Psoas muscle (tissue), 7 donors: ENCODE measurements at regions not wholly inside any gene's neighbourhood (a gene's known extent, or its start where the extent isn't known, plus 50 kb on each side); places are given as distances from the start of the nearest gene placed in this dataset.
"Not testable (repeated sequence)": the region's sequence is repeated elsewhere in the genome, so short reads cannot be mapped to it uniquely, and the experiment has no call there.

Source experiments
- ATAC-seq, 4 donors: fragments of 200-7000 bp; cut with Tn5 transposase; one replicate each; pipeline ENCODE4 v1.9.1; 2020; ENCODE audit warnings: moderate library complexity in 3 of 4, mild to moderate bottlenecking in 2 of 4
- DNase-seq, 2 donors: peaks; one replicate each; pipeline ENCODE4 v3.0.0-alpha.2; 2020
- H3K27ac ChIP-seq: fragments of 200-600 bp; one replicate; pipeline ENCODE4 v1.8.0; 2022
- H3K27me3 ChIP-seq, 3 donors: fragments of 200-600 bp in 1 of 3; one replicate each; pipeline versions ENCODE4 v1.6.1 to v1.8.0; 2013 to 2022; ENCODE audit warnings: low read length in 2 of 3, mild to moderate bottlenecking in 2 of 3, moderate library complexity in 1 of 3; ENCODE audit not compliant: insufficient read depth in 3 of 3
- H3K36me3 ChIP-seq, 2 donors: fragments of 200-600 bp in 1 of 2; one replicate each; pipeline versions ENCODE4 v1.6.1 to v1.8.0; 2013 to 2022; ENCODE audit warnings: low read depth in 1 of 2, mild to moderate bottlenecking in 1 of 2, moderate library complexity in 1 of 2; ENCODE audit not compliant: insufficient read depth in 1 of 2
- H3K4me1 ChIP-seq: fragments of 200-600 bp; one replicate; pipeline ENCODE4 v1.8.0; 2022
- H3K4me3 ChIP-seq: fragments of 200-600 bp; one replicate; pipeline ENCODE4 v1.8.0; 2022; ENCODE audit warnings: mild to moderate bottlenecking
- H3K9me3 ChIP-seq: fragments of 200-600 bp; one replicate; pipeline ENCODE4 v1.8.0; 2022
- CTCF ChIP-seq: fragments of 200-600 bp; IDR thresholded peaks from one replicate; pipeline ENCODE4 v1.8.0; 2022; ENCODE audit warnings: antibody characterized with exemption
- WGBS, 3 donors: extraction: QIAGEN DNeasy Blood & Tissue Kit; methylation state at CpG; one replicate each; pipeline versions ENCODE4 v1.1.6 to v1.1.7; 2013; 5-methylcytosine and 5-hydroxymethylcytosine counted together
- intact Hi-C, 2 donors: fragments of 100-400 bp; cut with DNase I; formaldehyde crosslinking; loops; one replicate each; pipeline versions ENCODE4 v1.11.0 to v1.14.2; 2022
- donor health status: healthy with polysubstance abuse.
- donor health status: DM: no; HTN: no; CAD: no; lungs with moderate emphysema.
- donor health status: Bipolar disorder and iron deficiency.
- donor health status: healthy.
- donor health status: DM: yes; HTN: yes; CAD: no.
- donor health status: DM: no; HTN: no; CAD: no.
- donor health status: DM: yes; HTN: yes; CAD: no.

- H3K27me3 ChIP-seq = no peaks in the 10 kb centered on the region
- H3K36me3 ChIP-seq = no peaks in the 10 kb centered on the region
- no peaks in the 10 kb centered on the region for H3K4me1 ChIP-seq
- intact Hi-C loops = no loop called here
- no peak overlapping the region for H3K4me3 ChIP-seq
- H3K9me3 ChIP-seq = no peaks in the 10 kb centered on the region
- no peak overlapping the region for H3K27ac ChIP-seq
- TF ChIP-seq CTCF = no peak
- 54 to 65% (median 55%) methylated on average over 3 of the region's 3 CpGs for WGBS, 3 donors
- DNase-seq (no peak), ATAC-seq (no peak)
Observed at GRCh38 chr3:75237477-75237876, 426.7 kb upstream of the FRG2C start.

- 18 to 22% (median 19%) methylated on average over 5 of the region's 5 CpGs for WGBS, 3 donors
- H3K4me3 ChIP-seq = peak overlapping the region; percentile 18
- H3K9me3 ChIP-seq, H3K4me1 ChIP-seq, H3K36me3 ChIP-seq, H3K27me3 ChIP-seq, H3K27ac ChIP-seq, intact Hi-C loops, DNase-seq: not testable (repeated sequence)
- peak in 2 of 4 donors; percentile 63 to 73 for ATAC-seq
Observed at GRCh38 chr3:75241226-75241962, 422.7 kb upstream of the FRG2C start.

- no peaks in the 10 kb centered on the region for H3K36me3 ChIP-seq
- H3K4me1 ChIP-seq = no peaks in the 10 kb centered on the region
- ATAC-seq = no peak
- H3K27me3 ChIP-seq = no peaks in the 10 kb centered on the region
- no peak for TF ChIP-seq CTCF
- no peak for DNase-seq
- H3K4me3 ChIP-seq = no peak overlapping the region
- H3K9me3 ChIP-seq = no peaks in the 10 kb centered on the region
- intact Hi-C loops = no loop called here
- WGBS, 3 donors = 68 to 73% (median 72%) methylated on average over 4 of the region's 4 CpGs
- H3K27ac ChIP-seq = no peak overlapping the region
Observed at GRCh38 chr3:75242012-75242735, 422.0 kb upstream of the FRG2C start.

- DNase-seq (no peak), ATAC-seq (no peak)
- intact Hi-C loops = no loop called here
- no peak for TF ChIP-seq CTCF
- H3K4me1 ChIP-seq = no peaks in the 10 kb centered on the region
- no peaks in the 10 kb centered on the region for H3K9me3 ChIP-seq
- no peaks in the 10 kb centered on the region for H3K27me3 ChIP-seq
- no peak overlapping the region for H3K27ac ChIP-seq
- H3K36me3 ChIP-seq = no peaks in the 10 kb centered on the region
- no peak overlapping the region for H3K4me3 ChIP-seq
Observed at GRCh38 chr3:75248974-75249373, 415.2 kb upstream of the FRG2C start.

- no peaks in the 10 kb centered on the region for H3K4me1 ChIP-seq
- ATAC-seq (no peak), DNase-seq (no peak)
- no peaks in the 10 kb centered on the region for H3K9me3 ChIP-seq
- H3K36me3 ChIP-seq = no peaks in the 10 kb centered on the region
- TF ChIP-seq CTCF = no peak
- WGBS, 3 donors = 83 to 89% (median 87%) methylated on average over 3 of the region's 3 CpGs
- intact Hi-C loops = no loop called here
- H3K27me3 ChIP-seq = no peaks in the 10 kb centered on the region
- H3K4me3 ChIP-seq = no peak overlapping the region
- H3K27ac ChIP-seq = no peak overlapping the region
Observed at GRCh38 chr3:75254685-75255084, 409.4 kb upstream of the FRG2C start.
